Epithelial cell of esophagus (primary cell): ENCODE measurements at regions not wholly inside any gene's neighbourhood (a gene's known extent, or its start where the extent isn't known, plus 50 kb on each side); places are given as distances from the start of the nearest gene placed in this dataset.

Experiments
- DNase-seq: peaks from one replicate; pipeline ENCODE4 v3.0.0; 2010; ENCODE audit warnings: low read depth
- H3K4me3 ChIP-seq: 2 replicates; pipeline ENCODE4 v1.5.1; 2011; ENCODE audit warnings: mild to moderate bottlenecking, low read length, control low read depth
- TF ChIP-seq, protein P1 (sequence below): IDR thresholded peaks from 2 replicates; pipeline ENCODE4 v1.5.1; 2011; ENCODE audit warnings: low read depth, mild to moderate bottlenecking, low read length, control low read depth, inconsistent platforms; ENCODE audit not compliant: insufficient read depth; ENCODE audit errors: missing control alignments

DNA sequence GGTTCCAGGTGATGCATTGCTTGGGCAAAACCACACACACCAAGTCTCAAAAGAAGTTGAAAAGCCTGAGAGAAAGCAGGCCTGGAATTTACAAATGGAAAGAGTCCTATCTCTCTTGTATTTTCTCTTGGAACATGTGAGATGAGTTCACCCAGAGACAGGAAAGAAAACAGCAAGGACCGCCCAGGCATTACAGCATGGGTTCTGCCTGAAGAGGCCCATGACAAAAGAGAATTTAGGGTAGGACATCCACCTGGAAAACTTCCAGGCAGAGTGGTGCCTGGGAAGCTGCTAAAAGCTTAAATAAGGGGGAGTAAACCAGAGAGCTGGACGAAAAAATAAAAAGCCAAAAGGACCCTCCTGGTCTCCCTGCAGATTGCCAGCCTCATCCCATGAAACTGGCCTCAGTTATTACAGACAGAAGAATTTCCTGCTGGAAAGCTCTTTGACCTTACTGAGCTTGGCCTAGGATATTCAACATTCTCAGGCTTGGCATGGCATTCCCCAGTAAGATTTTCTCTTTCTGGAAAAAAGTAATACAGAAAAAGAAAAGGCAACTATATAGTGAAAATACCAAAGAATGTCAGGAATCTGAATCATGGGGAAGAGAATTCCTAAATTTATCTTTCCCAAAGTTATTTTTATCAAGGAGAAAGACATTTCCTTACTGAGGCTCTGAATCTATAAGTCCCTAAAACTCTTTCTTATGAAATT lies 121.3 kb upstream of the NUDT4 start:
- H3K4me3 ChIP-seq, result no peak overlapping the region
- no peak for DNase-seq
- TF ChIP-seq, protein P1, sequence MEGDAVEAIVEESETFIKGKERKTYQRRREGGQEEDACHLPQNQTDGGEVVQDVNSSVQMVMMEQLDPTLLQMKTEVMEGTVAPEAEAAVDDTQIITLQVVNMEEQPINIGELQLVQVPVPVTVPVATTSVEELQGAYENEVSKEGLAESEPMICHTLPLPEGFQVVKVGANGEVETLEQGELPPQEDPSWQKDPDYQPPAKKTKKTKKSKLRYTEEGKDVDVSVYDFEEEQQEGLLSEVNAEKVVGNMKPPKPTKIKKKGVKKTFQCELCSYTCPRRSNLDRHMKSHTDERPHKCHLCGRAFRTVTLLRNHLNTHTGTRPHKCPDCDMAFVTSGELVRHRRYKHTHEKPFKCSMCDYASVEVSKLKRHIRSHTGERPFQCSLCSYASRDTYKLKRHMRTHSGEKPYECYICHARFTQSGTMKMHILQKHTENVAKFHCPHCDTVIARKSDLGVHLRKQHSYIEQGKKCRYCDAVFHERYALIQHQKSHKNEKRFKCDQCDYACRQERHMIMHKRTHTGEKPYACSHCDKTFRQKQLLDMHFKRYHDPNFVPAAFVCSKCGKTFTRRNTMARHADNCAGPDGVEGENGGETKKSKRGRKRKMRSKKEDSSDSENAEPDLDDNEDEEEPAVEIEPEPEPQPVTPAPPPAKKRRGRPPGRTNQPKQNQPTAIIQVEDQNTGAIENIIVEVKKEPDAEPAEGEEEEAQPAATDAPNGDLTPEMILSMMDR, result no peak

DNA sequence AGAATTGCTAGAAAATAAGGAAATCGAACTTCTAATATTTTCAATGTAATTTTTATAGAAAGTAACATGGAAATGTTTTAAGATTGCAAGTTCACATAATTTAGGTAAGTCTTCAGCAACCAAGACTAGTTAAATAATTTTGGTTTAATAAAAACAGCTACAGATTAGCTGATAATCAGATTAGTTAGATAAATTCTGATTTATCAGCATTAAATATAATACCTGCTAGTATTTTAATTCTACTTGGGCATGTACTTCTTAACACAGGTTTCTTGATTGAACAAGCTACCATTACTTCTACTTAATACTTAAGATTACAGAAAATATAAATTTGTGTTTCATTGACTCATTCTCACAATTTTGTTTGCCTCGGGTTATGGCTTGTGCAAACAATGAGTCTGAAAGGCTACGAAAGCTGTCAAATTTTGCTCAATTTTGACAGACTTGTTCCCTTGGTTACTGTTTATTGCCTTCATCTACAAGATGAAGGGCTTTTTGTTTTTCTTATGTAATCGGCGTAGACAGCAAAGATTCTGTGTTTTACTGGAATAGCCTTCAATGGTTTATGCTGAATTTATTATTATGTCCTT lies 116.1 kb upstream of the NUDT4 start:
- H3K4me3 ChIP-seq, result no peak overlapping the region
- DNase-seq, result peak; percentile 19
- TF ChIP-seq, protein P1, result no peak

DNA sequence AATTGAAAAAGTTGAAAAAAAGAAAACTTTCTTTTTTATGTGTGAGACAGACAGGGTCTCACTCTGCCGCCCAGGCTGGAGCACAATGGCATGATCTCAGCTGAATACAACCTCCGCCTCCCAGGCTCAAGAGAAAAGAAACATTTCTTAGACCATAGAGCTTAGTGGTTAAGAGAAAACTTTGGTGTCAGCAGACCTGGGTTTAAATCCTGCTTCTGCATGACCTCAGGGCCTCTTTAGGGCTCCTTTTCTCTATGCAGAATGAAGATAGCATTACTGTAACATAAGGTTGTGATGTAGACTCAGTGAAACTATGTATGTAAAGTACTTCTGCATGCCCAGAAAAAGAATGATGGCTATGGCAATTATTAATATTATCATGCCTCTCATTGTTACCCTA lies 104.7 kb upstream of the NUDT4 start:
- no peak overlapping the region for H3K4me3 ChIP-seq
- DNase-seq, result no peak
- TF ChIP-seq, protein P1, result no peak

DNA sequence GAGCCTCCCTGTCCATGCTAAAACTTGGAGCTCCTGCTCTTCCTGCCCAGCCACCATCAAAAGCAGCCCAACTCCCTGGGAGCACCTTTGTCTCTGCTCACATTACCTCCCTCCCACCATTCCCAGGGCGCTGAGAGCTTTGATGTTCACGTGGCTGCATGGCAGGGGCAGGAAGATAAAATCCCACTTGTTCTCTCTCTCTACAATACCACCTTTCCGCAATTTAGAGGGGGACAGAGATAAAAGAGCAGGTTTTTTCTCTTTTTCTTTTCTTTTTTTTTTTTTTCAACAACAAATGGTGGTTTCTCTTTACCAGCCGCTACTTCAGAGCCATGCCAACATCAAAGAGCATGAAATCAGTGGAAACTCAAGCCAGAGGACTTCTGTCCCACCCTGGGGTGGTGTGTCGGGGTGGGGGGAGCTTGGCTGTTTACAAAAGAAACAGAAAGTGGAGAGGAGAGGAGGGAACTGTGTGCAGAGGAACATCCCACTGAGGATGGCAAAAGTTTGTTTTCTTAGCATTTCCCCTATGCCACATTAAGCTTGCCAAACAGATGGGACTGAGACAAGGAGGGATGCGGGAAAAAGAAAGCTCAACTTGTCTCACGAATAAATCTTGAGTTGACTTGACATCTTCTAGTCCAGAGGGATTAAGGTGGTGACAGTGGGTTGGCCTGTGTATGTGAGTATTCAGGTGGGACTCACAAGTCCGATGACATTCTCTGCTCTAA lies 103.7 kb upstream of the NUDT4 start:
- no peak overlapping the region for H3K4me3 ChIP-seq
- TF ChIP-seq, protein P1, result no peak
- DNase-seq, result peak; percentile 39

DNA sequence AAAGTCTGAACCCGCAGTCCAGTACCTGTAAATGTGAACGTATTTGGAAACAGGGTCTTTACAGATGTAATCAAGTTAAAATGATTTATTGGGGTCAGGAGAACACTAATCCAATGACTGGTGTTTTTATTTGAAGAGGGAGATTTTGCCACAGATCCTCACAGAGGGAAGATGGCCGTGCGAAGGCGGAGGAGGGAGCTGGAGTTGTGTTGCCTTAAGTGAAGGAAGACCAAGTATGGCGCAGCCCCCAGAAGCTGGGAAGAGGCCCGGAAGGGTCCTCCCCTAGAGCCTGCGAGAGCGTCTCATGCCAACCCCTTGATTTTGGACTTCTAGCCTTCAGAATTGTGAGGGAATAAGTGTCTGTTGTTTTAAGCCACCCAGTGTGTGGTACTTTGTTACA lies 102.8 kb upstream of the NUDT4 start:
- DNase-seq, result no peak
- TF ChIP-seq, protein P1, result no peak
- no peak overlapping the region for H3K4me3 ChIP-seq

DNA sequence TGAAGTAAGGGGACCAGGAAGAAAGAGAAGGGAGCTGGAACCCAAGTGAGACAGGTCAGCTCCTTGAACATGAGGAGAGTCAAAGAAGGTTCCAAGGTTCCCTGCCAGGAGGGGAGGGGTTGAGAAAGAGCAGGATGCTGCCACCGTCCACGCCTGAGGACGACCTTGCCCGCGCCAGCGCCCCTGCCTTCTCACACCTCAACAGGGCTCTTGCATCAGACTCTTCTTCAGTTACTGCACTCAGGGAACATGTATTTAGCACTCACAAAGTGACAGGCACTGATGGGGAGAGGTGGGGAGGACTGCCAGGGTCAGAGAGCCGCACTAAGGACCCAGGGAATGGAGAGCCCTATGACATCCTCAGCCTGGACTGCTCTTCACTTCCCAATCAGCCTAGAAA lies 102.1 kb upstream of the NUDT4 start:
- no peak for DNase-seq
- H3K4me3 ChIP-seq, result no peak overlapping the region
- TF ChIP-seq, protein P1, result no peak
